Naive thymus-derived CD4-positive, alpha-beta T cell (primary cell): ENCODE measurements at regions not wholly inside any gene's neighbourhood (a gene's known extent, or its start where the extent isn't known, plus 50 kb on each side); places are given as distances from the start of the nearest gene placed in this dataset.

ENCODE experiments used
- ATAC-seq: fragments of 150-1000 bp; cut with Tn5 transposase; 2 replicates; pipeline ENCODE4 v1.10.0; 2021; ENCODE audit warnings: mild to moderate bottlenecking, moderate library complexity
- CTCF ChIA-PET: fragments of 350-600 bp; sonication (Branson Sonifier 250); formaldehyde crosslinking; loops from one replicate; lab custom pipeline; 2021; ENCODE audit warnings: antibody characterized with exemption; lab: Charles Lee
- POLR2A ChIA-PET: fragments of 350-600 bp; sonication (Branson Sonifier 250); formaldehyde crosslinking; loops from one replicate; lab custom pipeline; 2021; ENCODE audit warnings: antibody characterized with exemption, inconsistent platforms; lab: Charles Lee
- DNase-seq, 9 donors: peaks; one replicate each; pipeline versions ENCODE4 v3.0.0 to v3.0.0-alpha.2; 2020 to 2022; ENCODE audit warnings: mixed read lengths in 1 of 9
- H3K27ac ChIP-seq: one replicate; pipeline ENCODE4 v1.7.0; 2013; ENCODE audit warnings: mild to moderate bottlenecking, low read depth, low read length, moderate library complexity
- H3K27me3 ChIP-seq, 2 donors: one replicate each; pipeline ENCODE4 v1.7.0; 2013; ENCODE audit warnings: low read length in 2 of 2, mild to moderate bottlenecking in 2 of 2, moderate library complexity in 2 of 2; ENCODE audit not compliant: control insufficient read depth in 2 of 2, insufficient read depth in 2 of 2
- H3K36me3 ChIP-seq, 3 experiments: 1 replicate in 2 of 3; 2 replicates in 1 of 3; pipeline ENCODE4 v1.7.0; 2013; ENCODE audit warnings: low read length in 3 of 3, mild to moderate bottlenecking in 3 of 3, moderate library complexity in 1 of 3; ENCODE audit not compliant: insufficient read depth in 3 of 3, control insufficient read depth in 2 of 3
- H3K4me1 ChIP-seq, 2 donors: one replicate each; pipeline ENCODE4 v1.7.0; 2013; ENCODE audit warnings: low read length in 2 of 2, mild to moderate bottlenecking in 2 of 2, moderate library complexity in 1 of 2; ENCODE audit not compliant: control insufficient read depth in 2 of 2, insufficient read depth in 2 of 2
- H3K4me3 ChIP-seq: 2 replicates; pipeline ENCODE4 v1.7.0; 2013; ENCODE audit warnings: mild to moderate bottlenecking, low read length
- H3K9me3 ChIP-seq, 3 experiments: 1 replicate in 2 of 3; 2 replicates in 1 of 3; pipeline ENCODE4 v1.7.0; 2013; ENCODE audit warnings: low read length in 3 of 3; ENCODE audit not compliant: control insufficient read depth in 2 of 3
- H3K27ac Mint-ChIP-seq, 9 donors: one replicate each; pipeline ENCODE4 v1.8.0; 2020 to 2022; ENCODE audit warnings: mixed read lengths in 9 of 9, mild to moderate bottlenecking in 8 of 9, moderate library complexity in 5 of 9, inconsistent platforms in 2 of 9
- H3K27me3 Mint-ChIP-seq, 5 donors: one replicate each; pipeline ENCODE4 v1.8.0; 2021 to 2022; ENCODE audit warnings: mixed read lengths in 5 of 5, mild to moderate bottlenecking in 1 of 5
- H3K36me3 Mint-ChIP-seq, 5 donors: one replicate each; pipeline ENCODE4 v1.8.0; 2020 to 2022; ENCODE audit warnings: mixed read lengths in 5 of 5, mild to moderate bottlenecking in 3 of 5, inconsistent platforms in 1 of 5
- H3K4me1 Mint-ChIP-seq, 7 donors: one replicate each; pipeline ENCODE4 v1.8.0; 2020 to 2022; ENCODE audit warnings: mixed read lengths in 7 of 7, mild to moderate bottlenecking in 3 of 7, inconsistent platforms in 1 of 7
- H3K4me3 Mint-ChIP-seq, 10 donors: one replicate each; pipeline ENCODE4 v1.8.0; 2020 to 2022; ENCODE audit warnings: mild to moderate bottlenecking in 10 of 10, mixed read lengths in 10 of 10, moderate library complexity in 6 of 10, inconsistent platforms in 2 of 10
- H3K9me3 Mint-ChIP-seq, 11 donors: one replicate each; pipeline ENCODE4 v1.8.0; 2020 to 2022; ENCODE audit warnings: mixed read lengths in 11 of 11, mild to moderate bottlenecking in 4 of 11, inconsistent platforms in 1 of 11, moderate library complexity in 1 of 11
- intact Hi-C, 2 donors: fragments of 100-400 bp; cut with micrococcal nuclease; formaldehyde crosslinking; loops; one replicate each; pipeline ENCODE4 v1.15.1; 2023

DNA sequence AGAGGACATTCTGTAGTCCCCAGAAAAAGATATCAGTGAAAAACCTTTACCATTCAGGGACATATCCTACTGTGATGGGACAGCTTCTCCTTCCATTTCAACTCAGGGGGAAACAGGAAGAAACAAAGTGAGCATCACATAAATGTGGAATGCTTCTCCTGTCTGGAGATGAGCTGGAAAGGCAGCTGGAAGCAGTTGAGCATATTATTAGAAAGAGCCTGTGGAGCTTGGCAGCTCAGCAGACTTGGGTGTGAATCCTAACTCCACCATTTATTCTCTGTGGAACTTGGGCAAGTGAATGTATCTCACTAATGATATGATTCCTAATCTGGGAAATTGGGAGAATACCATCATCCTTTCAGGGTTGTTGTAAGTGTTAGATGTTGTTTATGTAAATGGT is 232.1 kb upstream of the F9 start:
- Histone ChIP-seq H3K36me3 (no peaks in the 10 kb centered on the region), H3K4me3 (no peak overlapping the region), H3K27me3 (no peaks in the 10 kb centered on the region), H3K4me1 (no peaks in the 10 kb centered on the region), H3K27ac (no peak overlapping the region), H3K9me3 (no peaks in the 10 kb centered on the region)
- Mint-ChIP-seq H3K27me3 (no peaks in the 10 kb centered on the region), H3K4me1 (no peaks in the 10 kb centered on the region), H3K9me3 (peaks cover 0 to 2% (median 0%) of the 10 kb centered on the region in 11 donors), H3K36me3 (no peaks in the 10 kb centered on the region), H3K4me3 (no peak overlapping the region), H3K27ac (no peak overlapping the region)
- CTCF ChIA-PET: no interaction called here
- POLR2A ChIA-PET: no interaction called here
- intact Hi-C loops: no loop called here
- ATAC-seq: no peak
- DNase-seq: no peak

DNA sequence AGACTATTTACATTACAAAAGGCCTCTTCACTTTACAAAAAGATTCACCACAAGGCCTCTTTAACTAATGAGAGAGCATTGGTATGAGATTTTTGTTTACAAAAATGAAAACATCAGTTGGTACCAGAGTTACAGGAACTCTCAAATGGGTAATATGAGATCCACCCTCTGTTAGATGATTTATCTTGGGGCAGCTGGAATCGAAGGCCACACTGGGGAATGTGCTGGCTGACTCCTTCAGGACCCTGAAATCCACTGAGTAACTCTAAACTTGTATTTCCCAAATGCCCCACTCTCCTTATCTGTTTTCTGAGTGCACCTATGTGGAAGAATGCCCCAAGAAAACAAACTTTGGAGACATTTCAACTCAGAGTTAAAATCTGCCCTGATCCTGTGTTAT is 232.9 kb upstream of the F9 start:
- DNase-seq (no peak), ATAC-seq (no peak)
- Histone ChIP-seq H3K36me3 (no peaks in the 10 kb centered on the region), H3K4me3 (no peak overlapping the region), H3K27me3 (no peaks in the 10 kb centered on the region), H3K9me3 (no peaks in the 10 kb centered on the region), H3K4me1 (no peaks in the 10 kb centered on the region), H3K27ac (no peak overlapping the region)
- Mint-ChIP-seq H3K9me3 (peaks cover 0 to 2% (median 0%) of the 10 kb centered on the region in 11 donors), H3K36me3 (no peaks in the 10 kb centered on the region), H3K4me1 (no peaks in the 10 kb centered on the region), H3K4me3 (no peak overlapping the region), H3K27ac (no peak overlapping the region), H3K27me3 (no peaks in the 10 kb centered on the region)
- intact Hi-C loops: no loop called here
- ChIA-PET POLR2A (no interaction called here), CTCF (no interaction called here)

DNA sequence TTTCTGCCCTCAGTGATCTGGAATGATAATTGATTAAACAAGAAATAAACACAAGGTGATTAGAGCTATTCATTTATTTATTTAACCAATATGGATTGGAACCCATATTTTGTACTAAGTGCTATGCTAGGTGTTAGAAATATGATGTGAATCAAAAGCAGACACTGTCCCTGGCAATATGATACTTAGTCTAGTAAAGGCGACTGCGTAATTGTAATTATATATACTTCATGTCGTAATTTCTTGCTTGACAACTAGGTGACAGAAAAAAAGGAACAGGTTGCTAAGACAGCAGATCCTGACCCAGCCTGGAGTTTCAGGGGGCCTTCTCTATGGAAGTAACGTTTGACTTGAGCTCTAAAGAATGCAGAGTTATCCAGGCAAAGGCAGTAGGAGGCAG is 236.5 kb upstream of the F9 start:
- Mint-ChIP-seq H3K27me3 (no peaks in the 10 kb centered on the region), H3K27ac (no peak overlapping the region), H3K4me1 (no peaks in the 10 kb centered on the region), H3K9me3 (no peaks in the 10 kb centered on the region), H3K4me3 (no peak overlapping the region), H3K36me3 (no peaks in the 10 kb centered on the region)
- no peak overlapping the region for H3K4me3 ChIP-seq
- ChIA-PET POLR2A (no interaction called here), CTCF (no interaction called here)
- intact Hi-C loops: no loop called here
- H3K27me3 ChIP-seq: no peaks in the 10 kb centered on the region
- H3K9me3 ChIP-seq: no peaks in the 10 kb centered on the region
- no peaks in the 10 kb centered on the region for H3K4me1 ChIP-seq
- no peak overlapping the region for H3K27ac ChIP-seq
- H3K36me3 ChIP-seq: no peaks in the 10 kb centered on the region
- ATAC-seq: no peak
- DNase-seq: no peak

DNA sequence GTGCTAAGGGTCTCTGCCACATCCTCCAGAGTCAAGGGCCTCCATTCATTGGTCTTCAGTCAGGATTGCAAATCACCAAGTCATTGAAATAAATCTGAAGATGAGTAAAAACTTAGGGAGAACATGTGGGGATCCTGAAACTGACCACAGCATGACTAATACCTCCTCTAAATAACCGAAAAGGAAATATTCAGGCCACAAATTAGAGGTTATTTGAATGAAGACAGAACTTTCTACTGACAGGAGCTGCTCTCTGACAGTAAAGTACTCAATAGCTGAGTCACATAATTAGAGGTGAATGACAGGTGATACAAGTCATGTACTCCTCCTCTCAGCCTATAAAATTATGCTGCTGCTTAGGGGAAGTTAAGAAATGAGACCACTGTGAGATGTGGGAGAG is 240.2 kb upstream of the F9 start:
- no peaks in the 10 kb centered on the region for H3K4me1 Mint-ChIP-seq
- Histone ChIP-seq H3K36me3 (no peaks in the 10 kb centered on the region), H3K4me3 (no peak overlapping the region), H3K27me3 (no peaks in the 10 kb centered on the region), H3K4me1 (no peaks in the 10 kb centered on the region), H3K27ac (no peak overlapping the region), H3K9me3 (no peaks in the 10 kb centered on the region)
- H3K9me3 Mint-ChIP-seq: no peaks in the 10 kb centered on the region
- no peak for DNase-seq
- no peaks in the 10 kb centered on the region for H3K27me3 Mint-ChIP-seq
- no peak overlapping the region for H3K27ac Mint-ChIP-seq
- H3K36me3 Mint-ChIP-seq: no peaks in the 10 kb centered on the region
- CTCF ChIA-PET: no interaction called here
- POLR2A ChIA-PET: no interaction called here
- no peak overlapping the region for H3K4me3 Mint-ChIP-seq
- ATAC-seq: no peak
- intact Hi-C loops: no loop called here

DNA sequence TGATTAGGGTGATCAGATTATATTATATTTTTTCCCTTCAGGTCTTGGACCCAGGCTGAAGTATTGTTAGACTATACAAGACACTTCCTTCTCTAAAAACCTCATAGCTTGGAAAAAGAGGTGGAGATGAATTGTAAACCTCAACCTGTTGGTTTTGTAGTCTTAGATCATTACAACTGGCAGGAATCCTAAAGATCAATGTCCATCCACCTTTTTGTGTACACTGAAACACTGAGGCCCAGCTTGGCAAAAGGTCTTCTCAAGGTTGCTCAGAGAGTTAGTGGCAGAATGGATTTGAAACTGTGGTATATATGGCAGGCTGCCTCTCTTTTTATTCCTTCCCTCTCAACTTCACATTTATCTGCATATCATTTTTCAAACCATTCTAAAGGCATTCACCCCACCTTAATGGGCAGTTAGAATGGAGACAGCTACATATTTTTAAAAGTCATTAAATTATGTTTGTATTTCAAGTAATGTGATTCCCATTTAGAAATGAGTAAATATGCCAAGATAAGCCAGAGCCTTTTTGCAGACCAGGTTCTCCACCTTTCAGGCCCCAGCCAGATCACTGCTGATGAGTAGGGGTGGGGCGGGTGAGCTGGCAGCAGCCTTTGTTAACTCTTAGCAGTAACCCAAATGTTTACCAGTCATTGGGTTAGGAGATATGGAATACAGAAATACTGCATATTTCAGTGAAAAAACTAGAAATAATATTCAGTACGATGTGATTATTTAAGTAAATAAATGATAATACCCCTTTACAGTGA is 243.2 kb upstream of the F9 start:
- Histone ChIP-seq H3K4me1 (no peaks in the 10 kb centered on the region), H3K9me3 (no peaks in the 10 kb centered on the region), H3K36me3 (no peaks in the 10 kb centered on the region), H3K27ac (no peak overlapping the region), H3K4me3 (no peak overlapping the region), H3K27me3 (no peaks in the 10 kb centered on the region)
- no peaks in the 10 kb centered on the region for H3K4me1 Mint-ChIP-seq
- intact Hi-C loops: no loop called here
- no peak overlapping the region for H3K27ac Mint-ChIP-seq
- no peaks in the 10 kb centered on the region for H3K36me3 Mint-ChIP-seq
- no peaks in the 10 kb centered on the region for H3K27me3 Mint-ChIP-seq
- H3K9me3 Mint-ChIP-seq: peaks cover 0 to 14% (median 0%) of the 10 kb centered on the region in 11 donors
- ChIA-PET POLR2A (no interaction called here), CTCF (no interaction called here)
- DNase-seq: no peak
- no peak for ATAC-seq
- no peak overlapping the region for H3K4me3 Mint-ChIP-seq

DNA sequence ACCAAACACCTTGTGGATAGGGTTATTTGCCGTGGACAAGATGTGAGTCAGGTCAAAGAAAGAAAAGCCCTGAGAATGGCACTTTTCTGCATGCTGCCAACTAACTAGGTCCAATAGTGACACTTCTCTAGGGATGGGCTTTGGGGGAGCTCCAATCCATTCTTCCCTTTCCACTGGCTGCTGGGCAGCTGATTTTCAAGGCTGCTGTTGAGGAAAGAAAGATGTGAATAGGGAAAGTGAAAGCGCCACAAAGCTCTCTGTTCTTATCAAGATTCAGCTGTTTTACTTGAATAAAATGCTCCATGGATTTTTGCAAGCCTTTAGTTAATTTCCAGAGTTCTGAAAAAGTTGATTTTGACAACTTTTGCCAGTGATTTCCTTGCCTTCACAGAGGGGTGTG is 244.2 kb upstream of the F9 start:
- ChIA-PET CTCF (no interaction called here), POLR2A (no interaction called here)
- no peak overlapping the region for H3K4me3 ChIP-seq
- H3K9me3 ChIP-seq: no peaks in the 10 kb centered on the region
- DNase-seq (no peak), ATAC-seq (no peak)
- no peaks in the 10 kb centered on the region for H3K4me1 Mint-ChIP-seq
- intact Hi-C loops: no loop called here
- no peaks in the 10 kb centered on the region for H3K36me3 Mint-ChIP-seq
- no peak overlapping the region for H3K27ac ChIP-seq
- no peaks in the 10 kb centered on the region for H3K4me1 ChIP-seq
- no peaks in the 10 kb centered on the region for H3K27me3 Mint-ChIP-seq
- no peak overlapping the region for H3K4me3 Mint-ChIP-seq
- H3K36me3 ChIP-seq: no peaks in the 10 kb centered on the region
- H3K9me3 Mint-ChIP-seq: peaks cover 0 to 14% (median 0%) of the 10 kb centered on the region in 11 donors
- H3K27ac Mint-ChIP-seq: no peak overlapping the region
- H3K27me3 ChIP-seq: no peaks in the 10 kb centered on the region

DNA sequence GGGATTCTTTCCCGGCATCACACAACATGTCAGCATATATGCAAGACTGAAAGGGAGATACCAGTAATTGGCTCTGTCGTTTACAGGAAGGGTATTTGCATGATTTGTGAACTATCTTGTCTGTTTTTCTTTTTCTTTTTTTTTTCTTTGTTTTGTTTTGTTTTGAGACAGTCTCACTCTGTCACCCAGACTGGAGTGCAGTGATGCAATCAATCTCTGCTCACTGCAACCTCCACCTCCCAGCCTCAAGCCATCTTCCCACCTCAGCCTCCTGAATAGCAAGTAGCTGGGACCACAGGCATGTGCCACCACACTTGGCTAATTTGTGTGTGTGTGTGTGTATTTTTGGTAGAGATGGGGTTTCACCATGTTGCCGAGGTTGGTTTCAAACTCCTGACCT is 262.7 kb upstream of the F9 start:
- no peak overlapping the region for H3K4me3 ChIP-seq
- Mint-ChIP-seq H3K27me3 (no peaks in the 10 kb centered on the region), H3K27ac (no peak overlapping the region), H3K4me3 (no peak overlapping the region), H3K36me3 (no peaks in the 10 kb centered on the region), H3K4me1 (no peaks in the 10 kb centered on the region), H3K9me3 (peaks cover 0 to 1% (median 0%) of the 10 kb centered on the region in 11 donors)
- no peaks in the 10 kb centered on the region for H3K9me3 ChIP-seq
- no peak for DNase-seq
- ATAC-seq: no peak
- no peak overlapping the region for H3K27ac ChIP-seq
- no peaks in the 10 kb centered on the region for H3K27me3 ChIP-seq
- no peaks in the 10 kb centered on the region for H3K36me3 ChIP-seq
- CTCF ChIA-PET: no interaction called here
- H3K4me1 ChIP-seq: no peaks in the 10 kb centered on the region
- intact Hi-C loops: no loop called here
- POLR2A ChIA-PET: no interaction called here
